HepG2 (cell line): ENCODE measurements at regions not wholly inside any gene's neighbourhood (a gene's known extent, or its start where the extent isn't known, plus 50 kb on each side); places are given as distances from the start of the nearest gene placed in this dataset.

Source experiments
- ATAC-seq: fragments of 200-7000 bp; cut with Tn5 transposase; 3 replicates; pipeline ENCODE4 v1.9.1; 2020; ENCODE audit warnings: mild to moderate bottlenecking, moderate library complexity
- BruUV-seq: library from RNA; stranded (reverse); fragments of 400-500 nt; replicated peaks from 2 replicates; lab custom pipeline; 2021; lab: Mats Ljungman, UMichigan
- CTCF ChIA-PET: fragments of 300-600 bp; formaldehyde crosslinking; extraction: SDS; loops from one replicate; lab custom pipeline; 2021; ENCODE audit warnings: low total read pairs, inconsistent platforms, low intra/inter-chr PET ratio; lab: Yijun Ruan, JAX
- POLR2A ChIA-PET: fragments of 350-600 bp; sonication (Branson Sonifier 250); formaldehyde crosslinking; loops from one replicate; lab custom pipeline; 2020; ENCODE audit warnings: antibody characterized with exemption, inconsistent platforms; lab: Yijun Ruan, JAX
- DNase-seq: peaks from one replicate; pipeline ENCODE4 v3.0.0-alpha.2; 2015; ENCODE audit warnings: low spot score
- FAIRE-seq: peaks from 3 replicates; lab custom pipeline; 2011; peaks lifted over from hg19 to GRCh38; lab: Jason Lieb, UNC
- H2AFZ ChIP-seq: one replicate; pipeline ENCODE4 v1.6.1; 2011; ENCODE audit warnings: low read length, inconsistent platforms
- H3K27ac ChIP-seq: fragments of 300-600 bp; 3 replicates; pipeline ENCODE4 v1.8.0; 2011; ENCODE audit warnings: mixed run types, mild to moderate bottlenecking, mixed read lengths, low read length, inconsistent platforms; ENCODE audit not compliant: insufficient read depth; ENCODE audit errors: extremely low read length
- H3K27me3 ChIP-seq, 2 experiments: fragments of 200-600 bp in 1 of 2; 2 replicates in 1 of 2; 3 replicates in 1 of 2; pipeline versions ENCODE4 v1.6.0 to v1.8.0; 2011; ENCODE audit warnings: low read length in 2 of 2, mild to moderate bottlenecking in 2 of 2, moderate library complexity in 2 of 2, inconsistent platforms in 1 of 2; ENCODE audit not compliant: insufficient read depth in 2 of 2, control insufficient read depth in 1 of 2
- H3K36me3 ChIP-seq, 2 experiments: fragments of 200-600 bp in 1 of 2; replicated peaks in 1 of 2; 2 replicates in 1 of 2; 3 replicates in 1 of 2; pipeline versions ENCODE4 v1.5.1 to v1.8.0; 2011; ENCODE audit warnings: low read length in 2 of 2, inconsistent platforms in 1 of 2; ENCODE audit not compliant: insufficient read depth in 2 of 2, control insufficient read depth in 1 of 2
- H3K4me1 ChIP-seq: 2 replicates; pipeline ENCODE4 v1.5.1; 2012; ENCODE audit warnings: low read length, inconsistent platforms; ENCODE audit not compliant: insufficient read depth
- H3K4me2 ChIP-seq: 2 replicates; pipeline ENCODE4 v1.6.0; 2011; ENCODE audit warnings: low read depth, low read length, inconsistent platforms
- H3K4me3 ChIP-seq, 3 experiments: fragments of 200-600 bp in 1 of 3; sonication (generic), shearing (Covaris generic) in 1 of 3; replicated peaks in 1 of 3; 2 replicates each; pipeline ENCODE4 v1.5.1; 2011 to 2016; ENCODE audit warnings: low read length in 3 of 3, inconsistent platforms in 2 of 3, low read depth in 2 of 3, mild to moderate bottlenecking in 2 of 3, control low read depth in 1 of 3, mixed read lengths in 1 of 3; ENCODE audit not compliant: insufficient read depth in 1 of 3
- H3K79me2 ChIP-seq: one replicate; pipeline ENCODE4 v1.6.1; 2011; ENCODE audit warnings: low read length, inconsistent platforms; ENCODE audit not compliant: insufficient read depth
- H3K9ac ChIP-seq: 2 replicates; pipeline ENCODE4 v1.6.0; 2011; ENCODE audit warnings: mild to moderate bottlenecking, low read depth, low read length, inconsistent platforms; ENCODE audit not compliant: insufficient read depth
- H3K9me3 ChIP-seq: 2 replicates; pipeline ENCODE4 v1.5.1; 2012; ENCODE audit warnings: mild to moderate bottlenecking, low read length
- H4K20me1 ChIP-seq: 2 replicates; pipeline ENCODE4 v1.6.0; 2011; ENCODE audit warnings: inconsistent platforms, mild to moderate bottlenecking, low read length, moderate library complexity; ENCODE audit not compliant: insufficient read depth
- EHMT2 ChIP-seq: fragments of 200-600 bp; sonication (generic); IDR thresholded peaks from 2 replicates; pipeline ENCODE4 v1.7.0; 2017; ENCODE audit warnings: antibody characterized with exemption, low read depth, low read length, borderline replicate concordance
- ETV5 ChIP-seq: IDR thresholded peaks from 2 replicates; pipeline ENCODE4 v1.6.1; 2018; ENCODE audit warnings: missing biosample characterization, missing genetic modification reagents, inconsistent platforms, borderline replicate concordance
- FOXP1 ChIP-seq, 2 experiments: fragments of 450-650 bp in 1 of 2; IDR thresholded peaks; 2 replicates each; pipeline ENCODE4 v1.6.1; 2017 to 2018; ENCODE audit warnings: antibody characterized with exemption in 1 of 2
- JARID2 ChIP-seq: sonication (generic); formaldehyde crosslinking; IDR thresholded peaks from 2 replicates; pipeline ENCODE4 v1.8.1; 2023; ENCODE audit warnings: missing genetic modification reagents, inconsistent platforms; ENCODE audit not compliant: insufficient replicate concordance
- RBM22 ChIP-seq: fragments of 200-400 bp; formaldehyde crosslinking; optimal IDR thresholded peaks from 2 replicates; pipeline ENCODE3; 2017; ENCODE audit warnings: mild to moderate bottlenecking, low read length, moderate library complexity
- RNF219 ChIP-seq: sonication (generic); formaldehyde crosslinking; IDR thresholded peaks from 2 replicates; pipeline ENCODE4 v1.5.0; 2020; ENCODE audit warnings: mild to moderate bottlenecking, missing genetic modification reagents
- TEF ChIP-seq: sonication (generic); formaldehyde crosslinking; IDR thresholded peaks from 2 replicates; pipeline ENCODE4 v1.5.0; 2020; ENCODE audit warnings: missing genetic modification reagents
- YEATS2 ChIP-seq: sonication (generic); formaldehyde crosslinking; IDR thresholded peaks from 2 replicates; pipeline ENCODE4 v1.4.0; 2020; ENCODE audit warnings: missing genetic modification reagents, borderline replicate concordance
- ZBTB10 ChIP-seq: sonication (generic); formaldehyde crosslinking; IDR thresholded peaks from 2 replicates; pipeline ENCODE4 v1.4.0; 2020; ENCODE audit warnings: missing genetic modification reagents, borderline replicate concordance
- WGBS: methylation state at CpG from one replicate; pipeline ENCODE4 v1.1.6; 2017; ENCODE audit warnings: low lambda C conversion rate; 5-methylcytosine and 5-hydroxymethylcytosine counted together
- in situ Hi-C: cut with HindIII; loops from 2 replicates; pipeline ENCODE4 v1.10.0; 2017; ENCODE audit warnings: low pct_unique_long_range_greater_than_20kb; ENCODE audit not compliant: extremely low pct_ligation_motif_present
- intact Hi-C: fragments of 100-400 bp; cut with micrococcal nuclease; formaldehyde crosslinking; loops from one replicate; pipeline ENCODE4 v1.10.0; 2022; ENCODE audit not compliant: unreplicated experiment

- Histone ChIP-seq H3K27me3 (peaks cover 5 to 34% of the 10 kb centered on the region in 2 experiments), H2AFZ (no peak overlapping the region), H3K4me3 (no peak overlapping the region), H3K79me2 (no peaks in the 10 kb centered on the region), H3K9me3 (no peaks in the 10 kb centered on the region), H3K27ac (no peak overlapping the region), H3K4me2 (no peak overlapping the region), H4K20me1 (no peaks in the 10 kb centered on the region), H3K9ac (no peak overlapping the region), H3K4me1 (no peaks in the 10 kb centered on the region), H3K36me3 (no peaks in the 10 kb centered on the region)
- WGBS = 0% methylated on average over 3 of the region's 3 CpGs
- CTCF ChIA-PET = no interaction called here
- no peak for DNase-seq
- in situ Hi-C loops = no loop called here
- TF ChIP-seq ETV5 (no peak), FOXP1 (IDR thresholded peaks at IDR 0.05) (no peak), FOXP1 (CRISPR knock-in tag; IDR thresholded peaks at IDR 0.05) (no peak), JARID2 (CRISPR knock-in tag) (no peak), RNF219 (CRISPR knock-in tag) (no peak), ZBTB10 (CRISPR knock-in tag) (no peak), RBM22 (no peak), EHMT2 (no peak), TEF (no peak), YEATS2 (CRISPR knock-in tag) (no peak)
- BruUV-seq = no TSS peak
- FAIRE-seq = no peak
- intact Hi-C loops = no loop called here
- ATAC-seq = no peak
- POLR2A ChIA-PET = no interaction called here
Observed at GRCh38 chr13:111525320-111526118, 205.1 kb downstream of the TEX29 start.
